Smooth muscle cell (in vitro differentiated cells): ENCODE measurements at regions not wholly inside any gene's neighbourhood (a gene's known extent, or its start where the extent isn't known, plus 50 kb on each side); places are given as distances from the start of the nearest gene placed in this dataset.

Experiments
- DNase-seq: peaks from one replicate; lab custom pipeline; 2025; ENCODE audit not compliant: unreplicated experiment; lab: John Stamatoyannopoulos, UW
- H2AFZ ChIP-seq: fragments of 200-600 bp; sonication (generic); 2 replicates; pipeline ENCODE4 v1.6.0; 2016; ENCODE audit warnings: antibody characterized with exemption, low read depth, mild to moderate bottlenecking
- H3F3A ChIP-seq: fragments of 200-600 bp; sonication (generic); 2 replicates; pipeline ENCODE4 v1.6.0; 2017; ENCODE audit warnings: antibody characterized with exemption, low read depth
- H3K27ac ChIP-seq: fragments of 200-600 bp; sonication (generic); 2 replicates; pipeline ENCODE4 v1.5.1; 2016; ENCODE audit warnings: low read depth, mild to moderate bottlenecking
- H3K27me3 ChIP-seq: fragments of 200-600 bp; sonication (generic); 2 replicates; pipeline ENCODE4 v1.6.1; 2016; ENCODE audit warnings: low read depth, mild to moderate bottlenecking
- H3K36me3 ChIP-seq: fragments of 200-600 bp; sonication (generic); 2 replicates; pipeline ENCODE4 v1.5.1; 2016; ENCODE audit warnings: low read depth
- H3K4me1 ChIP-seq: fragments of 200-600 bp; sonication (generic); 2 replicates; pipeline ENCODE4 v1.5.1; 2016; ENCODE audit warnings: low read depth
- H3K4me2 ChIP-seq: fragments of 200-600 bp; sonication (generic); 2 replicates; pipeline ENCODE4 v1.6.0; 2016; ENCODE audit warnings: mild to moderate bottlenecking
- H3K4me3 ChIP-seq: fragments of 200-600 bp; sonication (generic); 2 replicates; pipeline ENCODE4 v1.5.1; 2016; ENCODE audit warnings: mild to moderate bottlenecking
- H3K79me2 ChIP-seq: fragments of 200-600 bp; sonication (generic); 2 replicates; pipeline ENCODE4 v1.6.0; 2016; ENCODE audit warnings: low read depth, mild to moderate bottlenecking
- H3K9ac ChIP-seq: fragments of 200-600 bp; sonication (generic); 2 replicates; pipeline ENCODE4 v1.6.0; 2016; ENCODE audit warnings: low read depth
- H3K9me3 ChIP-seq: fragments of 200-600 bp; sonication (generic); replicated peaks from 2 replicates; pipeline ENCODE4 v1.5.1; 2016; ENCODE audit warnings: low read depth
- H4K20me1 ChIP-seq: fragments of 200-600 bp; sonication (generic); 2 replicates; pipeline ENCODE4 v1.6.0; 2016; ENCODE audit warnings: low read depth
- CTCF ChIP-seq: fragments of 200-600 bp; sonication (generic); IDR thresholded peaks from 2 replicates; pipeline ENCODE4 v1.5.1; 2017; ENCODE audit warnings: borderline replicate concordance, mild to moderate bottlenecking, antibody characterized with exemption; ENCODE audit not compliant: insufficient read depth, poor library complexity, severe bottlenecking
- WGBS: methylation state at CpG from one replicate; pipeline ENCODE4 v1.1.7; 2016; ENCODE audit warnings: low lambda C conversion rate; 5-methylcytosine and 5-hydroxymethylcytosine counted together

GRCh38 chr14:94707494-94707893, 62.4 kb downstream of the GSC start:
- DNase-seq = no peak
- Histone ChIP-seq H3K4me2 (no peak overlapping the region), H3K9ac (no peak overlapping the region), H3F3A (no peaks in the 10 kb centered on the region), H3K9me3 (no peaks in the 10 kb centered on the region), H3K27ac (no peak overlapping the region), H3K4me1 (no peaks in the 10 kb centered on the region), H2AFZ (no peak overlapping the region), H3K4me3 (no peak overlapping the region), H3K36me3 (no peaks in the 10 kb centered on the region), H3K79me2 (no peaks in the 10 kb centered on the region), H3K27me3 (peaks cover 18% of the 10 kb centered on the region), H4K20me1 (no peaks in the 10 kb centered on the region)
- TF ChIP-seq CTCF = no peak
- WGBS = 32% methylated on average over 4 of the region's 4 CpGs

GRCh38 chr14:94706133-94706532, 63.8 kb downstream of the GSC start:
- Histone ChIP-seq H4K20me1 (no peaks in the 10 kb centered on the region), H3K4me3 (no peak overlapping the region), H3K27ac (no peak overlapping the region), H2AFZ (no peak overlapping the region), H3K4me1 (no peaks in the 10 kb centered on the region), H3K36me3 (no peaks in the 10 kb centered on the region), H3K79me2 (no peaks in the 10 kb centered on the region), H3K27me3 (peaks cover 18% of the 10 kb centered on the region), H3K9me3 (no peaks in the 10 kb centered on the region), H3F3A (no peaks in the 10 kb centered on the region), H3K4me2 (no peak overlapping the region), H3K9ac (no peak overlapping the region)
- WGBS = 82% methylated on average over 6 of the region's 6 CpGs
- no peak for TF ChIP-seq CTCF
- DNase-seq = no peak

GRCh38 chr14:94702629-94703028, 67.3 kb downstream of the GSC start:
- TF ChIP-seq CTCF = no peak
- no peaks in the 10 kb centered on the region for H3K9me3 ChIP-seq
- H2AFZ ChIP-seq = no peak overlapping the region
- no peak for DNase-seq
- 92% methylated on average over 2 of the region's 2 CpGs for WGBS
- no peaks in the 10 kb centered on the region for H3K4me1 ChIP-seq
- no peaks in the 10 kb centered on the region for H3F3A ChIP-seq
- H3K4me3 ChIP-seq = no peak overlapping the region
- peaks cover 25% of the 10 kb centered on the region for H3K27me3 ChIP-seq
- no peaks in the 10 kb centered on the region for H4K20me1 ChIP-seq
- H3K27ac ChIP-seq = no peak overlapping the region
- H3K4me2 ChIP-seq = no peak overlapping the region
- no peaks in the 10 kb centered on the region for H3K79me2 ChIP-seq
- no peaks in the 10 kb centered on the region for H3K36me3 ChIP-seq
- H3K9ac ChIP-seq = no peak overlapping the region

- Histone ChIP-seq H3K27me3 (peaks cover 23% of the 10 kb centered on the region), H3K79me2 (no peaks in the 10 kb centered on the region), H2AFZ (no peak overlapping the region), H4K20me1 (no peaks in the 10 kb centered on the region), H3K4me3 (no peak overlapping the region), H3K36me3 (no peaks in the 10 kb centered on the region), H3K4me1 (no peaks in the 10 kb centered on the region), H3K9me3 (no peaks in the 10 kb centered on the region), H3K4me2 (no peak overlapping the region), H3F3A (no peaks in the 10 kb centered on the region), H3K9ac (no peak overlapping the region), H3K27ac (no peak overlapping the region)
- 89% methylated on average over 3 of the region's 3 CpGs for WGBS
- no peak for DNase-seq
- no peak for TF ChIP-seq CTCF
These were observed 68.0 kb downstream of the GSC start for GRCh38 chr14:94701861-94702370.
